Sigmoid colon (tissue), 4 donors: ENCODE measurements at regions not wholly inside any gene's neighbourhood (a gene's known extent, or its start where the extent isn't known, plus 50 kb on each side); places are given as distances from the start of the nearest gene placed in this dataset.

Experiments used
- CTCF ChIP-seq, 4 experiments: fragments of 450-650 bp in 3 of 4; fragments of 200-600 bp in 1 of 4; IDR thresholded peaks; one replicate each; pipeline ENCODE4 v1.5.1; 2016 to 2019; ENCODE audit warnings: antibody characterized with exemption in 4 of 4, mild to moderate bottlenecking in 3 of 4, moderate library complexity in 2 of 4
- EP300 ChIP-seq, 4 donors: sonication (generic); formaldehyde crosslinking; IDR thresholded peaks; one replicate each; pipeline ENCODE4 v1.6.1; 2017; ENCODE audit warnings: antibody characterized with exemption in 4 of 4
- POLR2A ChIP-seq, 2 donors: fragments of 450-650 bp; IDR thresholded peaks; one replicate each; pipeline ENCODE4 v1.6.1; 2016; ENCODE audit warnings: antibody characterized with exemption in 2 of 2, mild to moderate bottlenecking in 2 of 2, moderate library complexity in 2 of 2
- POLR2AphosphoS5 ChIP-seq, 4 donors: sonication (generic); formaldehyde crosslinking; IDR thresholded peaks; one replicate each; pipeline ENCODE4 v1.6.1; 2017; ENCODE audit warnings: antibody characterized with exemption in 4 of 4

- no peak for TF ChIP-seq CTCF (IDR thresholded peaks at IDR 0.05)
- TF ChIP-seq POLR2A (IDR thresholded peaks at IDR 0.05), result no peak
- TF ChIP-seq POLR2AphosphoS5 (IDR thresholded peaks at IDR 0.05), result no peak
- TF ChIP-seq EP300 (IDR thresholded peaks at IDR 0.05), result no peak
These were observed 79.7 kb upstream of the C11orf87 start for GRCh38 chr11:109342261-109342660.
